LHCN-M2 (cell line): ENCODE measurements at regions not wholly inside any gene's neighbourhood (a gene's known extent, or its start where the extent isn't known, plus 50 kb on each side); places are given as distances from the start of the nearest gene placed in this dataset.
A peak's percentile ranks its signal among the peaks of the same experiment; 100 is the strongest.

Experiments
- DNase-seq: peaks from one replicate; pipeline ENCODE4 v3.0.0-alpha.2; 2012; ENCODE audit warnings: low read depth

DNA sequence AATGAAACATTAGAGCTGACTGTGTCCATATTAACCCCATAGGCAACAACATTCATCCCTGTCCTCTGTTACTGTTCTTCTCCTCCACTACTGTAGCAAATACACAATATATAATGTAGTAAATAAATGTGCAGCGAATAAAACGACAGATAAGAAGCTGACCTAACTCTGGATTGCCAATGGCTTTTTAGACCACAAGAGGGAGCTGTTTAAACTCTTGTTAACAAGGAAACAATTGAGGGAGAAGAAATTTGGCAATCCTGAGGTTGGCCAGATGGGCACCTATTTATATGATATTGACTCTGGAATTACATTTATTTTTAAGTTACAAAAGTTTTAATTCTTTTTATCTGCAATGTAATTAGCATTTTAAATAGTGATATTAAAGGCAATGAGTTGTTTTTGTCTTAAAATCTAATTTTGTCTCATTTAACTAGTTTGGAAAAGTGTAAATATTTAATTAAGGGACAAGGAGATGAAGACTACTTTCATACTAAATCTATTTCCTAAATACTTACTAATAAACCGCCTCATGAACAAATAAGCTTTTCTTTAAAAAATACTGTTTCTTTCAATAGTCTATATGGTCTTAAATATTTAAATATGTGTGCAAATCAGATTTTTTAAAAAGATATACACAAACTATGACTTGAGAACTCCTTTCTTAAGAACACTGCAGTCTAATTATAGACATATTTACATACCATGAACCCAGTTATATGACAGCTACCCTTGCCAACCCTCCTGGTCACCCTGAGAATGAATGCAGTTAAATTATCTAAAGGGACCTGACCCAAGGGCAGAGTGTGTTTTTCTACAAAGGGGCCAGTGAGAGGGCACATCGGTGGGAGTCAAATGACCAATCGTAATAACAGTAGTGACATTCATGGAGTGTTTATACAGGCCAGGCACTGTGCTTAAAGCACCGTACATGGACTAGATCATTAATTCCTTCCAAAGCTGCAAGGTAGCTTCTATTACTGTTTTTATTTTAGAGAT, 52.9 kb upstream of the HPF1 start:
- peak; percentile 75 for DNase-seq

- DNase-seq, result no peak
These were observed 50.3 kb upstream of the HPF1 start for GRCh38 chr4:169807934-169808509.
